GM19328 (cell line): ENCODE measurements at regions not wholly inside any gene's neighbourhood (a gene's known extent, or its start where the extent isn't known, plus 50 kb on each side); places are given as distances from the start of the nearest gene placed in this dataset.
"Not testable (repeated sequence)": the region's sequence is repeated elsewhere in the genome, so short reads cannot be mapped to it uniquely, and the experiment has no call there.

Experiments
- ATAC-seq: cut with Tn5 transposase; IDR thresholded peaks from one replicate; pipeline ENCODE4 v1.9.1; 2021; ENCODE audit warnings: mild to moderate bottlenecking, moderate library complexity; ENCODE audit not compliant: unreplicated experiment

DNA sequence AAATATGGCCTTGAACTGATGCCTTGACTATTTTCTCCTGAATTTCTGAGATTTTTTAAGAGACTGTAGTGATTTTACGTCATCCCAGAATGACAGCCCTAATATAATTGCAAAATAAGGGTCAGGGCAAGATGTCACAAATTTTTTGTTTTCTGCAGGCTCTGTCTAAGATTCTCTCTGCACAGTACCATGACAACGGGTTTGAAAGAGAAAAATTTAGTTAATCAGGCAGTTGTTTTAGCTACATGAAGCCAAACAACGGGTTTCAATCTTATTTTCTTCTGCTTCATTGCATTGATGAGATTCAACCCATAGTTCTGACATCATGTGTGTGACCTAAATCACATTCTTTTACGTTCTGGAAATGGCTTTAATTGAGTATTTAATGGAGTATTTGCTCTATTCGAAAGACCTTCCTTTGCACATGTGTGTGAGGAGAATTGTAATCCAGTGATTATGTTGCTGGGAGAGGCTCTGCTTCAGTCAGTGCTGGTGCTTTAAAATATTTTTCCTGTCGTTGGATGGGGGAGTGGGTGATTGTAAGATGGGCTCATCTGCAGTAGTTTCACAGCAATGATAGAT is 118.0 kb upstream of the RHOBTB1 start:
- no peak for ATAC-seq

DNA sequence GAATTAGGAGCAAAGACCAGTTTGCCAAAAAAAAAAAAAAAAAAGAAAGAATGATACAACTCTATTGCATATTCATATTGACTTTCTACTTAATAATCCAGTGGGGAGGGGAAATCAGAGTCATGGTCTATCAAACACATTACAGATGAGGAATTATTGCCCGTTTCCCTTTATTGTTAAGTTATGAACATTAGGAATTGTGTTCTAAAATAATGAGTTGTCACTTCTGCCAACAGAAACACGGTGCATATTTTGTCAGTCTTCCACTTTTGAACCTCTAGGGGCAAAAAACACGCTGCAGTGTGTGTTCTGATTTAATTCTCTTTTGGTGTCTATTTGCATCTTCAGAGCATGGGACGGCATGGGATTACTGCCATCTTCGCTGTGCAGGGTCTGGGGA is 115.7 kb upstream of the RHOBTB1 start:
- no peak for ATAC-seq

DNA sequence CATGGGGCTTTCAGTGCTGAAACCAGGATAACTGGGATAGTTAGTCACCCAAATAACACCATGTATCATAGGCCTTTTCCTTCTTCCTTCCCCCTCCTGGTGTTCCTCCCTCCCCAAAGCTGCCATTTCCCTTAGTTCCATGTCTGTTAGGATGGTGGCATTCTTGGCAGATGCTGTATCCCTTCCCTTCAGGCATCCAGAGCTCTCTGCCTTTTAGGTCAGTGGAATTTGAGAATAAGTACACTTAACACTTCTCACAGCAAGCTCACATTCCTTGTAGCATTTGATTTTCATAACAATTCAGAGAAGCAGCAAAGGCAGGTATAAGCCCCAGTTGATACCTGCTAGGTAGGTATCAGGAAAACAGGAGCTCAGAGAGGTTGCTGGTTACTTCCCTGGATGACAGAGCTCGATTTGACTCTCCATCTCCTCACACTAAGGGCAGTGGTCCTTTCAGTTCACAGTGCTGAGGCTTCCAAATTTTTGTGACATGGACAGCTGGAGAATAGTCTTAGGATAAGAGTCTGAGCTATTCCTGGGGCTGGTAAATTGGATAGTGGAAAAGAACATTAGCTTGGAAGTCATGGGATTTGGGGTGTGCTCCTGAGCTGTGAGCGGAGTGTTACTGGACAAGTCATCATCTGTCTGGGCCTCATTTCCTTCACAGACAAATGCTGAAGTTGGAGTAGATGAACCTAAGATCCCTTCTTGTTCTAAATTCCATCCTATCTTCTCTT is 108.7 kb upstream of the RHOBTB1 start:
- no peak for ATAC-seq

DNA sequence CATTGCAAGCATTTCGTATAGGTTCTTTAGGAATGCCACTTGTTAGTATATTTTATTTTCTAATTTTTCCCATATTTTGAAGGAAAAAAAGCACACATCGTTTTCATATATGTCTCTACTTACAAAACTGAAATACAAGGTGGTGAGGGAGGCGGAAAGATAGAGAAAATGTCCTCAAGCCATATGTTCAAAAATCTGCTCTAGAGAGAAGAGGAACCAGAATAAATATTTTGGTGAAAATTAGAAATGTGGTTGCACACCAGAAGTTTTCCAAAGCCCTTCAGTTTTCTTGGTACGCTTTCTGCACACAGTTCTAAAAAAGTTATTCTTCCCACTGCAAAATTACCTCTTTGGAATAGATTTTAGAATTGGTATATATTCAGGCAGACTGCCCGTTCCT is 107.4 kb upstream of the RHOBTB1 start:
- no peak for ATAC-seq

DNA sequence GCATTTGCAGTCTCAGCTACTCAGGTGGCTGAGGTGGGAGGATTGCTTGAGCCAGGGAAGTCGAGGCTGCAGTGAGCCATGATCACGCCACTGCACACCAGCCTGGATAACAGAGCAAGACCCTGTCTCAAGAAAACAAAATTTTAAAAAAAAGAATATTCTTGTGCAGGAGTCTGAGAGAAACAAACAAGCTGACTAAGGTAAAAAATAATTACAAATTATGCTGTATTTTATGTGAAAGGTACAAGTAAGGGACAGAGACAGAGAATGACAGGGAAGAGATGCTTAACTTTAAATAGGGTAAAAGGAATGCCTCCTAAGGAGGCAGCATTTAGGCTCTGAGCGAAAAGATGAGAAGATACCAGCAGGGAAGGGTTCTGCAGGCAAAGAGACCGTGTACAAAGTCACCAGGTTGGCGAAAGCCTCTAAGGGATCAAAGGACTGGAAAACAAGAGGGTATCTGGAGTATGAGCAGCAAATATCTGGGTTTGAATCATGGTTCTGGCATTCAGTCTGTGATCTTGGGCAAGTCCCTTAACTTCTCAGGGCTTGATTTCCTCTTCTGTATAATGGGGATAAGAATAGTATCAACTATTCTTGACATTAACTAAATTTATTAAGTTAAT is 106.2 kb upstream of the RHOBTB1 start:
- ATAC-seq, result no peak

DNA sequence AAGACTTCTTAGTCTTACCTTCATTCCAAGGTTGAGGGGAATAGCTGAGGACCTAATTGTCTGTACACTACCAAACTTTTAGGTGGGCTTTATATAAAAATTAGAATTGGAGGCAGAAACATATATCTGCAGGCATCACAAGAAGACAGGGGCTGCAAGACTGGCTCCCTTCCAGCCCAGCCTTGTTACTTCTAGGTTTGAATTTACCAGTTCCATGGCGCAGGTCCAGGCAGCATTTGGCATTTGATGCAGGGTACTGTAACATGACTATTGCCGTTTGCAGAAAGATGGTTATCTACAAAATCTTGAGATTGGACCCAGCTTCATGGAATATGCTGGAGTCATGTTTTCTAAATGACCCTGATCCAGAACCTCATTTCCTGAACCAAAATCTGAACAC is 105.4 kb upstream of the RHOBTB1 start:
- ATAC-seq, result no peak

DNA sequence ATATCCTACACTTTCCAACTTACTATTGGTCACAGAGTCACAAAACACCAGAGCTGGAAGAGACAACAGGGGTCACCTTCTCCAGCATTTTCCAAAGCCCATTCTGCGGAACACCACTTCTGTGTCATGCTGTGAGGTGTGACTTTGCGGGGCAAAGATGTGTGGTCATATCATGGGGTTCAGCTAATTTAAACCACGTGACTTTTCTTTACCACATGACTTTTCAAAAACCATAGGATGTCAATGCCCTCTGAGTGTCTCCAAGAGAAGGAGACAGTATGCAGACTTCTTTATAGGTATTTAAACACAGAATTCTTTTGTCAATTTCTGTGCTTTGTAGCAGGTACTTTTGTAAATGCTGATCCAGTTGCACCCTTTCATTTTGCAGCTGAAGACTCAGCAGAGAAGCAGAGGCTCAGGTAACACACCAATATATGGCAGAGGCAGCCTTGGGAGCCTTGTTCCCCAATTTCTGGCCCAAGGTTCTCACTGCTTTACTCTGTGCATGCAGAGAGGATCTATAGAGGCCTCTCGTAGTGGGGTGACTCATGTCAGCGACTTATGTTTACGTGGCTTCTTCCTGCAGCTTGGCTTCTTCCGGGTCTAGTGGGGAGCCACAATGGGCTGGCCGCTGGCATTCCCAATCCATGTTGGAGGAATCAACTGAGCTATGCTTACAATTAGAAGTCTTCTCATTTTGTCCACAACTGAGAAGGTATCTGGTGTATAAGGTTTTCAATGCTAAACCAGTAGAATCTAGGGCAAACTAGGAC is 104.0 kb upstream of the RHOBTB1 start:
- ATAC-seq, result no peak

DNA sequence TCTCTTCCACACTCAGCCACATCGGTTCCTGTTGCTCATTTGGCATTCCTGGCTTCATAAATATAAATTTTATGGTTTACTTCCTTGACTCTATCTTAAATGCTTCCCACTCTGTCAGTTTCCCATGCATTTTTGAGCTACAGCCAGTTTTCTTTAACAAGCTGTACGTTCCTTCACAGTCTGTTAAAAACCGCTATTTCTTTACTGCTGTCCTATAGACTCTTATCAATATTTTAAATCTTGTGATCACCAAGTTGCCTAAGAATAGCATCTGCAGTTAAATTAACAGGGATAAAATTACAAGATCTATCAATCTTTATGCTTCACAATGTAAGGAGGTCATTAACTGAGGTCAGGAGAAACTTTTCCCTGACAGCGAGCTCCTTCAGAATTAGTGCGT is 103.1 kb upstream of the RHOBTB1 start:
- ATAC-seq, result no peak

DNA sequence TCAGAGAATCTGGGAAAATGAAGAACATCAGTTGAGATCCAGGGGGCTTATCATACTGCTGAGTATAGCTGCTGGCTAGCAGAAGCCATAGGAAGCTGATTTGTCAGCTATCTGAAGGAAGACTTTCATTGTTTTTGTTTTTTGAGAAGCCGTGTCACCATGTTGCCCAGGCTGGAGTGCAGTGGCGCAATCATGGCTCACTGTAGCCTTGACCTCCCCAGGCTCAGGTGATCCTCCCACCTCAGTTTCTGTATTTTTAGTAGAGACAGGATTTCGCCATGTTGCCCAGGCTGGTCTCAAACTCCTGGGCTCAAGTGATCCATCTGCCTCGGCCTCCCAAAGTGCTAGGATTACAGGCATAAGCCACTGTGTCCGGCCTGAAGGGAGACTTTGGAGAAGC is 101.5 kb upstream of the RHOBTB1 start:
- ATAC-seq, result not testable (repeated sequence)

DNA sequence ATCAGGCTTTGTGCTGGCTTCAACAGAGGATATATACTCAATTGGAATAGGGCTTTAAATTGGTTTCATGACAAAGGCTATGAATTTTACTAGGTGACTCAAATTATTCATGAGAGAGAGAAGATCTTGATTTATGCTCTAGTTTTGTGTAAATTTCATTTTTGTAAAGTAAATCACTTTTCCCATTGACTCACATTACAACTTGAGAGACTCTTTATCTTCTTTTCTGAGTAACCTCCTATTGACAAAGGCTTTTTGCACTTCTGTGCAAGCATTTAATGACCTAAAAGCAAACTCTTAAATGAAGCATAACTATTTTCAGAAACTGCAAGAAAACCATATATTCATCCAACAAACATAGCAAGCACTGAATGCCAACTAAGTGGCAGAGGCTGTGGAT is 98.5 kb upstream of the RHOBTB1 start:
- no peak for ATAC-seq

DNA sequence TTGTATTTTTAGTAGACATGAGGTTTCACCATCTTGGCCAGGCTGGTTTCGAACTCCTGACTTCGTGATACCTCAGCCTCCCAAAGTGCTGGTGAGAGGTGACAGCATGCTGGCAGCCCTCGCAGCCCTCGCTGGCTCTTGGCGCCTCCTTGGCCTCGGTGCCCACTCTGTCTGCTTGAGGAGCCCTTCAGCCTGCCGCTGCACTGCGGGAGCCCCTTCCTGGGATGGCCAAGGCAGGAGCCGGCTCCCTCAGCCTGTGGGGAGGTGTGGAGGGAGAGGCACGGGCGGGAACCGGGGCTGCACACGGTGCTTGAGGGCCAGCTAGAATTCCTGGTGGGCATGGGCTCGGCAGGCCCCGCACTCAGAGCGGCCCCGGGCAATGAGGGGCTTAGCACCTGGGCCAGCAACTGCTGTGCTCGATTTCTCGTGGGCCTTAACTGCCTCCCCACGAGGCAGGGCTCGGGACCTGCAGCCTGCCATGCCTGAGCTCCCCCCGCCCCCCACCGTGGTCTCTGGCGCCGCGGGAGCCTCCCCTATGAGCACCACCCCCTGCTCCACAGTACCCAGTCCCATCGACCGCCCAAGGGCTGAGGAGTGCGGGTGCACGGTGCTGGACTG is 96.5 kb upstream of the RHOBTB1 start:
- ATAC-seq, result no peak

DNA sequence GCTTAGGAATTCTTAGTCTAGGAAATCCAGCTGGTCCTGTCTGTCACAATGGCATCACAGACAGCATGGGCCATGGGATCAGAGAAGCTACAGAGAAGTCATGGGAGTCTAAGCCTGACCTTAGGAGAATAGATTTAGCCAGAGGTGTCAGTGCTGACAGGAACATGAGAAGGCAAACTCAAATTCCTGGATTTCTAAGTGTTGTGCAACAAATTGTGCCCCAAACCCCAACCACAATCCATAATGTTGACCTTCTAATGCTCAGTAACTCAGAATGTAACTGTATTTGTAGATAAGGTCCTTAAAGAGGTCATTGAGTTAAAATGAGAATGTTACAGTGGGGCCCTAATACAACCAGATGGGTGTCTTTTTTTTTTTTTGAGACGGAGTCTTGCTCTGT is 95.9 kb upstream of the RHOBTB1 start:
- ATAC-seq, result no peak

DNA sequence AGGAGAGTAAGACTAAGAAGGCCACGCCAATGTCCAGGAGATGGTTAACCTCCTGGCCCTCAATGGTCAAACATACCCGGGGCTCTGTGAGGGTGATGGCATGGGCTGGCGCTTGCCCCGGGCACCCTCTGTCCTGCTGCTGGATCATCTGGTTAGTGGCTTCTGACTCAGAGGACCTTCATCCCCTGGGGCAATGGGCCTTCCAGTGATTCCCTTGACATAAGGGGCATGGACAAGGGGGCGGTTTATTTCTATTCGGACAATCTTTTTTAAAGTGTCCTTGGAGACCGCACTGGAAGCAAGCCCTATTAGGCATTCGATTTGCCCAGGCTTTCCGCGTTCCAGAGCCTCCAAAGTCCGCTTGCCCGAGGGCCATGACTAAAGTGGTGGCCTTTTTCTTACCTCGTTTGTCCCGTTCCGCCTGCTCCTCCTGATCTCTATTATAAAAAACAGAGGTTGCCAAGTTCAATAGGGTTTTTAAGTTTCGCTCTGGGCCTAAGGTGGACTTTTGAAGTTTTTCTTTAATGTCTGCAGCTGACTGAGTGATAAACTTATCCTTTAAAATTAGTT is 93.4 kb upstream of the RHOBTB1 start:
- ATAC-seq, result not testable (repeated sequence)

DNA sequence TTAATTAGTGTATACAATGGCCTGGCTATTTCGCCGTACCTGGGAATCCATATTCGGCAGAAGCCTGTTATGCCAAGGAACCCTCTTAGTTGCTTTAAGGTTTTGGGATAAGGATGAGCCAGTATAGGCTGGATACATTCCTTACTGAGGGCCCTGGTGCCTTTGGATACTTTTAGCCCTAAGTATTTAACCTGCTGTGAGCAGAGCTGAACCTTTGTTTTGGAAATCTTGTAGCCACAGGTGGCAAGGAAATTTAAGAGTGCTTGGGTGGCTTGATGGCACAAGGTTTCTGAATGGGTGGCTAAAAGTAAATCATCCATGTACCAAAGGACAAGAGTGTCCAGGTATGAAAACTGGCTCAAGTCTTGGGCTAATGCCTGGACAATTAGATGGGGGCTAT is 92.2 kb upstream of the RHOBTB1 start:
- ATAC-seq, result not testable (repeated sequence)

DNA sequence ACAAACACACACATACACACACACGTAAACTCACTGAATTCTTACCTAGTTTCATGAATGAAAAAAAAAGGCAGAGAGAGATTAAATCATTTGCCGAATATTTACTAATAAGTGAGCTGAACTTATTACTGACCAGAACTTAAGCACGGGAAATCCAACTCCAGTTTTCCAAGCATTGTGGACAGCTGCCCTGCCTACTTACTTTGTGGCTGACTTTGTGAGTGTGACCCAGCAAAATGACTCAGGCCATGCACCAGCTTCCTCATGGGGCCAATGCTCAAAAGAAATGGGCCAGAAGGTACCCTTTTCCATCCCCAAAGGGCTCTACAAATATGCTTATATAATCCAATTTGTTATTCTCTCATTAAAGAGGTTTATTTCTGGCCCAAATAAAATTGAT is 87.4 kb upstream of the RHOBTB1 start:
- ATAC-seq, result no peak

DNA sequence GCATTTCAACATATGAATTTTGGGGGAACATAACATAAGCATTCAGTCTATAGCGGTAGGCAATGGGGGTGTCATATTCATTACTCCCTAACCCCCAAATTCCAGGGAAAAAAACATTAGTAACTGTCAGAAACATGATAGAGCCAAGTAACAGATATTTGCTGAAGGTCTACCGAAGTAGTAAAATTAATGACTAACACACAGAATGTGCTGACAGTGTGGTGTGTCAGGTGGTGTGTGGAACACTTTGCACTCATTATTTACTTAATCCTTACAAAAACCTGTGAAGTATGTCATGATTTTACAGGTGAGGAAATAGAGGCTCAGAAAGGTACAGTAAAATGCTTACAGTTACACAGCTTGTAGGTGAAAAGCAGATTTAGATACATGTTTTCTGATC is 85.4 kb upstream of the RHOBTB1 start:
- ATAC-seq, result no peak

DNA sequence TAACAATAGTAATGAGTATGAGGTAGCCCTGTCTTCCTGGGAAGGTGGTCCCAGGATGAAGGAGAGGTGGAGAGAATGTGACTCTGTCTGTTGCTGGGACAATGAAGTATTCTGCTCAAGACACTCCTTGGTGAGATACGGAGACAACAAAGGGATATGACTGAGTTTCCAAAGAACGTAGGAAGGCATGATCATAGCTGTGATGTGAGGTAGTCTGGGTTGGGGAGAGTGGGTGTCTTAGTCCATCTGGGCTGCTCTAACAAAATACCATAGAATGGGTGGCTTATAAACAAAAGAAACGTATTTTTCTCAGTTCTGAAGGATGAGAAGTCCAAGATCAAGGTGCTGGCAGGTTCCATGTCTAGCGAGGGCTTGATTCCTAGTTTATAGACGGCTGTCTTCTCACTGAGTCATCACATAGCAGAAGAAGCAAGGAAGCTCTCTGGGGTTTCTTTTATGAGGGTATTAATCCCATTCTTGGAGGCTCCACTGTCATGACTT is 84.9 kb upstream of the RHOBTB1 start:
- ATAC-seq, result no peak

DNA sequence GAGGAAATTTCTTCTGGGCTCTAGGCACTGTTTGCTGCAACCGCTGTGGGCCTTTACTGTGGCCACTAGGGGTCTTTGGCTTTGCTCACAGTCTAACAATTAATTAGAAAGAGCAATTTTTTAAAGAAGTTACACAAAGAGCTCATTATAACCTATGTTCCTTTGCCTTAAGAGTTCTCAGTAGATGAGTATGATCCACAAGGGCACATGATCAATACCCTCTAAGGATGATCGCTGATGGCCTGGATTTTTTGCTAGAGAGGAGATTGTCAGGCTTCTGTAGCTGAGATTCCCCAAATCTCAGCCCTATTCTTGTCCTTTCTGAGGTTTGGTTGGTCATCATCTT is 80.8 kb upstream of the RHOBTB1 start:
- ATAC-seq, result no peak

DNA sequence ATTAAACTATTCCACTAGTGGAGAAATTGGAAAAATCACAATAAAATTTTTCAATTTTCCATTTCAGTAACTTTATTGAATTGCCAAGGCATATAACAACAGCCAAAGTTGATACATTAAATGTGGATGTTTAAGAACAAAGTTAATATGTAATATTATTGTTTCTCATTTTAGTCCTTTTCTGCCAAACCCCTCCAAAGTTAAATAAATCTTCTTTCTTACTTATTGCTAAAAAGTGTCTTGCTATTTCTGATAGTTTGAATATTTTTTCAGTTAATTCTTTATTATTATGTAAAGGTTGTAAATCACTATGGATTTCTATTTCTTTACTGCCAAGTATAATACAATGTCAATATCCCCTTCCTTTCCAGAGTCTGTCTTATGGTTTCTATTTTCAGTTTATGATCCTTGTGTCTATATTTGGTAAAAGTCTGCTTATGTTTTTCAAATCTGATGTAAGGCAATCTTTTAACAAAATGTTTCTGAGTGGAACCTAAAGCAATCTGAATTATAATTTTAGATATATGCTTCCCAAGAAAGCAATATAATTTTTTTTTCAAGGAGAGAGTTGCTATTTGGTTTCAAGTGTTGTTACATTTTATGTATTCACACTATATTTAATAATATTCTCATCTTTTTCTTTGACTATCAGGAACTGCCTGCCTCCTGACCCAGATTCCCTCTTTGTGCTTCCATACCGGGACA is 80.3 kb upstream of the RHOBTB1 start:
- no peak for ATAC-seq

DNA sequence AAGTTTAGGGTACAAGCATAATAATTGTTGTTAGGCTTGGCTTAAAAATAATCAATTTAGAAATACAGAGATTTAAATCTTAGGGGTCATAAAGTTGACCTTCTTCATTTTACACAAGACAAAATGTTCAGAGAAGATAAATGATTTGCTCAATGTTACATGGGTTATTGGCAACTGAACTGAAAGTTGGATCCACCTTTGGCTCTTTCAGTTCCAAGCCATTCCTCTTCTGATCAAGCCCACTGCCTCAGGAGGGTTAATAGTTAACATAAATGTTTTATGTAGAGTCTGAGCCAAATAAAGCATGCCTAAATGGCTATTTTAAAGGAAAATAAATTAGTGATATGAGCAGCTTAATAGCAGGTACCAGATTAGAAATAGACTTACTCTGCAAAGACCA is 79.1 kb upstream of the RHOBTB1 start:
- no peak for ATAC-seq
